HG02840 (cell line): ENCODE measurements at regions not wholly inside any gene's neighbourhood (a gene's known extent, or its start where the extent isn't known, plus 50 kb on each side); places are given as distances from the start of the nearest gene placed in this dataset.
"Not testable (repeated sequence)": the region's sequence is repeated elsewhere in the genome, so short reads cannot be mapped to it uniquely, and the experiment has no call there.

Experiments used
- ATAC-seq: cut with Tn5 transposase; IDR thresholded peaks from one replicate; pipeline ENCODE4 v1.9.1; 2021; ENCODE audit warnings: mild to moderate bottlenecking, moderate library complexity, moderate number of reproducible peaks; ENCODE audit not compliant: unreplicated experiment, low FRiP score

GRCh38 chr1:199460933-199461332, 566.6 kb upstream of the NR5A2 start:
- ATAC-seq, result no peak

- ATAC-seq, result no peak
These were observed 563.9 kb upstream of the NR5A2 start for GRCh38 chr1:199463521-199464127.

GRCh38 chr1:199466961-199467360, 560.5 kb upstream of the NR5A2 start:
- no peak for ATAC-seq

GRCh38 chr1:199472018-199472417, 555.5 kb upstream of the NR5A2 start:
- no peak for ATAC-seq

GRCh38 chr1:199472978-199473377, 554.5 kb upstream of the NR5A2 start:
- no peak for ATAC-seq

- ATAC-seq, result no peak
These were observed 552.8 kb upstream of the NR5A2 start for GRCh38 chr1:199474738-199475137.

- ATAC-seq, result no peak
These were observed 545.1 kb upstream of the NR5A2 start for GRCh38 chr1:199482426-199482825.

- no peak for ATAC-seq
These were observed 537.9 kb upstream of the NR5A2 start for GRCh38 chr1:199489594-199489993.

- no peak for ATAC-seq
These were observed 536.6 kb upstream of the NR5A2 start for GRCh38 chr1:199490769-199491527.

GRCh38 chr1:199495432-199495831, 532.1 kb upstream of the NR5A2 start:
- ATAC-seq, result no peak

GRCh38 chr1:199498802-199499201, 528.7 kb upstream of the NR5A2 start:
- ATAC-seq, result not testable (repeated sequence)

GRCh38 chr1:199508072-199508471, 519.4 kb upstream of the NR5A2 start:
- ATAC-seq, result no peak

GRCh38 chr1:199508653-199509052, 518.9 kb upstream of the NR5A2 start:
- ATAC-seq, result no peak

GRCh38 chr1:199509456-199509855, 518.1 kb upstream of the NR5A2 start:
- no peak for ATAC-seq

- no peak for ATAC-seq
These were observed 517.2 kb upstream of the NR5A2 start for GRCh38 chr1:199510314-199510713.

- ATAC-seq, result no peak
These were observed 515.3 kb upstream of the NR5A2 start for GRCh38 chr1:199512037-199512710.

GRCh38 chr1:199515261-199515660, 512.2 kb upstream of the NR5A2 start:
- ATAC-seq, result no peak

GRCh38 chr1:199522338-199522737, 505.2 kb upstream of the NR5A2 start:
- ATAC-seq, result no peak

GRCh38 chr1:199522936-199523335, 504.6 kb upstream of the NR5A2 start:
- no peak for ATAC-seq

GRCh38 chr1:199529324-199529723, 498.2 kb upstream of the NR5A2 start:
- ATAC-seq, result no peak

- ATAC-seq, result not testable (repeated sequence)
These were observed 494.1 kb upstream of the NR5A2 start for GRCh38 chr1:199533361-199533760.

- ATAC-seq, result no peak
These were observed 481.7 kb upstream of the NR5A2 start for GRCh38 chr1:199545780-199546179.
